ENCODE measurements at regions not wholly inside any gene's neighbourhood (a gene's known extent, or its start where the extent isn't known, plus 50 kb on each side); places are given as distances from the start of the nearest gene placed in this dataset.

- TF ChIP-seq CTCF (IDR thresholded peaks at IDR 0.05) (no peak), POLR2A (IDR thresholded peaks at IDR 0.05) (no peak), POLR2AphosphoS5 (IDR thresholded peaks at IDR 0.05; ENCODE audit: insufficient read depth in 1 of 2, low read depth in 1 of 2) (no peak)
Observed at GRCh38 chr12:32988982-32989381, 92.4 kb upstream of the PKP2 start.
